ENCODE measurements at regions not wholly inside any gene's neighbourhood (a gene's known extent, or its start where the extent isn't known, plus 50 kb on each side); places are given as distances from the start of the nearest gene placed in this dataset.
A peak's percentile ranks its signal among the peaks of the same experiment; 100 is the strongest.

DNA sequence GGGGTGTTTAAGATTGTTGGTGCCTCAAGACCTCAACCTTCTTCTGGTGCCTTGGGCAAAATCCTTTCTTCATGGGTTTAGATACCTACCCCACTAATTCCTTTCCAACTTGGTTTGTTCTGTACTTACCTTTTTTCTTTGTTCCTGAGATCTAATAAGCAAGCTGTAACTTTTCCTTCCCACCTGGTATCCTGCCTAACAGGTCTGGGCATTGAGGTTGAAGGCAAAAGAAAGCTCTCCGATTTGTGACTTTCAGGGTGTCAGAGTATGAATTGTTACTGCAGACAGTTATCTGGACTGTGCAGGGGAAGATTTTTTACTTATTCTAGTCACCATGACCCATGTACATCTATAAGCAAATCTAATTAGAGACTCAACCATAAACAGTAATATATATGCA is 162.6 kb upstream of the DMRT1 start:
- TF ChIP-seq, protein P1, sequence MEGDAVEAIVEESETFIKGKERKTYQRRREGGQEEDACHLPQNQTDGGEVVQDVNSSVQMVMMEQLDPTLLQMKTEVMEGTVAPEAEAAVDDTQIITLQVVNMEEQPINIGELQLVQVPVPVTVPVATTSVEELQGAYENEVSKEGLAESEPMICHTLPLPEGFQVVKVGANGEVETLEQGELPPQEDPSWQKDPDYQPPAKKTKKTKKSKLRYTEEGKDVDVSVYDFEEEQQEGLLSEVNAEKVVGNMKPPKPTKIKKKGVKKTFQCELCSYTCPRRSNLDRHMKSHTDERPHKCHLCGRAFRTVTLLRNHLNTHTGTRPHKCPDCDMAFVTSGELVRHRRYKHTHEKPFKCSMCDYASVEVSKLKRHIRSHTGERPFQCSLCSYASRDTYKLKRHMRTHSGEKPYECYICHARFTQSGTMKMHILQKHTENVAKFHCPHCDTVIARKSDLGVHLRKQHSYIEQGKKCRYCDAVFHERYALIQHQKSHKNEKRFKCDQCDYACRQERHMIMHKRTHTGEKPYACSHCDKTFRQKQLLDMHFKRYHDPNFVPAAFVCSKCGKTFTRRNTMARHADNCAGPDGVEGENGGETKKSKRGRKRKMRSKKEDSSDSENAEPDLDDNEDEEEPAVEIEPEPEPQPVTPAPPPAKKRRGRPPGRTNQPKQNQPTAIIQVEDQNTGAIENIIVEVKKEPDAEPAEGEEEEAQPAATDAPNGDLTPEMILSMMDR (IDR thresholded peaks at IDR 0.05; ENCODE audit: low read depth, low read length): no peak
- Histone ChIP-seq H3K4me3 (no peak overlapping the region), H3K4me1 (ENCODE audit: low read depth) (peaks cover 20% of the 10 kb centered on the region), H3K27ac (no peak overlapping the region), H3K36me3 (no peaks in the 10 kb centered on the region), H3K27me3 (no peaks in the 10 kb centered on the region), H3K9me3 (ENCODE audit: low read depth) (no peaks in the 10 kb centered on the region)
- no peak for DNase-seq (ENCODE audit: low read depth in 1 of 2, low spot score in 1 of 2)

- TF ChIP-seq, protein P1 (IDR thresholded peaks at IDR 0.05; ENCODE audit: low read depth, low read length): no peak
- no peak overlapping the region for H3K4me3 ChIP-seq
- DNase-seq (ENCODE audit: low read depth in 1 of 2, low spot score in 1 of 2): no peak
These were observed 162.0 kb upstream of the DMRT1 start for GRCh38 chr9:679462-679861.

DNA sequence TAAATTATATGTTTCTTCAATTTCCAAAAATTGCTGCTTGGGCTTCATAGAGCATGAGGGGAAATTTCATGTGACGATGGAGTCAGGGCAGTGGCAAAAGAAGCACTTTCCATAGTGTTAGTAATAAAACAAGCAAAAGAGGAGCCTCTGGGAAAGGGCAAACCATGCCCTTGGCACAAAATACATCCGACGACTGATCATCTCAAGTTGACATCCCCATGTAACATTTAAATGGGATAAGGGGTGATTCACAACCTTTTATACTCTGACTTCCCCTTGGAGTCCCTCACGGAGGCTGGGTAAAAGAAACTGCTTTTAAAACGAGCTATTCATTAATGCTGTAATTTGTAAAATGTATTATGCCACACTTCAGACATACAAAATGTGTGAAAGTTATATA is 161.4 kb upstream of the DMRT1 start:
- Histone ChIP-seq H3K9me3 (ENCODE audit: low read depth) (no peaks in the 10 kb centered on the region), H3K27ac (no peak overlapping the region), H3K4me3 (no peak overlapping the region), H3K4me1 (ENCODE audit: low read depth) (peaks cover 32% of the 10 kb centered on the region), H3K27me3 (no peaks in the 10 kb centered on the region), H3K36me3 (no peaks in the 10 kb centered on the region)
- TF ChIP-seq, protein P1 (IDR thresholded peaks at IDR 0.05; ENCODE audit: low read depth, low read length): no peak
- no peak for DNase-seq (ENCODE audit: low read depth in 1 of 2, low spot score in 1 of 2)

More at GRCh38 chr9:679462-679861, 162.0 kb upstream of the DMRT1 start:
- Histone ChIP-seq H3K4me1 (ENCODE audit: low read depth) (peaks cover 26% of the 10 kb centered on the region), H3K27ac (no peak overlapping the region), H3K9me3 (ENCODE audit: low read depth) (no peaks in the 10 kb centered on the region), H3K27me3 (no peaks in the 10 kb centered on the region), H3K36me3 (no peaks in the 10 kb centered on the region)

DNA sequence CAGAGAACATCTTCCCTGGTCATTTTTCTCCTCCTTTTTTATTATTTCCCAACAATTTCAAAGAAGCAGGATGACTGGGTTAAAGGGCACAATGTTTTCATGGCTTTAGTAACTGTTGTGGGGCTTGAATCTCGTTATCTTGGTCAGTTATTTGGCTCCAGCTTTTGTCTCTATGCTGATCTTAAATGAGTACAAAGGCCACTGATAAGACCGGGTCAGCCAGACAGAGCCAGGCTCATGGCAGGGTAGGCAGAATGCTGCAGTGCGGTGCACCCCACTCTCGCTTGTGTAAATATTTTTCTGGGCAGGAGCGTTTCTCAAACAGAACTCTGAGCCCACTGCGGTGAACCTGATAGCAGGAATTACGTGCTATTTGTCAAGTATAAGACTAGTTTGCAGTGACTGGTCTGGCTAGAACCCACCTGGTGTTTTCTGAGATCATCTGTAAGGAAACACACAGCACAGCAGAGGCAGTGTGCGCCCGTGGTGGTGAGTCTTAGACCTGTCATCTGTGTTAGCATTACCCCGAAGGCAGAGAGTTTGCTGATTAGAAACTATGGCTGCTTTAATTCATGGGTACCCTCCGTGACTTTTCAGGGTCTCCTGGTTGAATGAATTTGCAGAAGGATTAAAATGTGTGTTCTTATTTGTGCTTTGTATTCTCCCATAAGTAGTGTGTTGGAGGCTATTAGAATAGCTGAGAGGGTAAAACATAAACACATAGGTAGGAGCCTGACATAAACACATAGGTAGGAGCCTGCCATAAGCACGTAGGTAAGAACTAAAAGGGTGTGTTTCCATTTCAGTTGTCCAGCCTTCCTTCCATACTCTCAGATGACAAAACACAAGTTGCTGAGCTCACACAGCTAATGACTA is 158.6 kb upstream of the DMRT1 start:
- H3K4me3 ChIP-seq: no peak overlapping the region
- H3K27ac ChIP-seq: peak overlapping the region; percentile 24
- TF ChIP-seq, protein P1 (IDR thresholded peaks at IDR 0.05; ENCODE audit: low read depth, low read length): no peak

GRCh38 chr9:683509-684021 is 157.9 kb upstream of the DMRT1 start:
- Histone ChIP-seq H3K9me3 (ENCODE audit: low read depth) (no peaks in the 10 kb centered on the region), H3K27ac (peak overlapping the region; percentile 24), H3K27me3 (no peaks in the 10 kb centered on the region), H3K4me1 (ENCODE audit: low read depth) (peaks cover 32% of the 10 kb centered on the region), H3K4me3 (no peak overlapping the region), H3K36me3 (no peaks in the 10 kb centered on the region)
- no peak for DNase-seq (ENCODE audit: low read depth in 1 of 2, low spot score in 1 of 2)
- TF ChIP-seq, protein P1 (IDR thresholded peaks at IDR 0.05; ENCODE audit: low read depth, low read length): no peak

More for the DNA sequence above, 158.6 kb upstream of the DMRT1 start:
- H3K27me3 ChIP-seq: no peaks in the 10 kb centered on the region
- H3K4me1 ChIP-seq (ENCODE audit: low read depth): peaks cover 32% of the 10 kb centered on the region
- no peaks in the 10 kb centered on the region for H3K36me3 ChIP-seq
- no peaks in the 10 kb centered on the region for H3K9me3 ChIP-seq (ENCODE audit: low read depth)
- DNase-seq (ENCODE audit: low read depth in 1 of 2, low spot score in 1 of 2): peak in 1 of 2 donors; percentile 42
